H1 (cell line): ENCODE measurements at regions not wholly inside any gene's neighbourhood (a gene's known extent, or its start where the extent isn't known, plus 50 kb on each side); places are given as distances from the start of the nearest gene placed in this dataset.

Experiments
- CTCF ChIA-PET: fragments of 300-600 bp; sonication (Branson Sonifier 250); formaldehyde crosslinking; loops from one replicate; lab custom pipeline; 2021; ENCODE audit not compliant: partially characterized antibody; lab: Charles Lee
- POLR2A ChIA-PET: fragments of 300-600 bp; sonication (Branson Sonifier 250); formaldehyde crosslinking; loops from one replicate; lab custom pipeline; 2021; ENCODE audit warnings: inconsistent platforms; ENCODE audit not compliant: partially characterized antibody; lab: Charles Lee
- DNase-seq, 2 experiments: peaks; one replicate each; pipeline versions ENCODE4 v3.0.0 to v3.0.0-alpha.2; 2010 to 2022; ENCODE audit warnings: low spot score in 2 of 2, low read depth in 1 of 2, mixed read lengths in 1 of 2
- FAIRE-seq: peaks from 2 replicates; lab custom pipeline; 2011; peaks lifted over from hg19 to GRCh38; lab: Jason Lieb, UNC
- H2AFZ ChIP-seq: 2 replicates; pipeline ENCODE4 v1.8.1; 2012; ENCODE audit warnings: low read length, inconsistent platforms
- H2AK5ac ChIP-seq: 2 replicates; pipeline ENCODE4 v1.6.1; 2013; ENCODE audit warnings: low read depth, low read length
- H2BK120ac ChIP-seq: replicated peaks from 2 replicates; pipeline ENCODE3; 2013; ENCODE audit warnings: low read depth, low read length, inconsistent platforms
- H2BK12ac ChIP-seq: 2 replicates; pipeline ENCODE4 v1.6.1; 2013; ENCODE audit warnings: low read depth, low read length
- H2BK15ac ChIP-seq: 2 replicates; pipeline ENCODE4 v1.6.1; 2013; ENCODE audit warnings: low read length
- H2BK20ac ChIP-seq: 2 replicates; pipeline ENCODE4 v1.6.1; 2013; ENCODE audit warnings: low read length
- H2BK5ac ChIP-seq: 2 replicates; pipeline ENCODE4 v1.6.1; 2013; ENCODE audit warnings: low read depth, low read length
- H3K14ac ChIP-seq: 2 replicates; pipeline ENCODE4 v1.6.1; 2013; ENCODE audit warnings: inconsistent platforms; ENCODE audit not compliant: insufficient read length
- H3K18ac ChIP-seq: 2 replicates; pipeline ENCODE4 v1.6.1; 2013; ENCODE audit warnings: low read length; ENCODE audit errors: extremely low read depth
- H3K23ac ChIP-seq: 2 replicates; pipeline ENCODE4 v1.6.1; 2013; ENCODE audit warnings: inconsistent platforms; ENCODE audit not compliant: insufficient read length
- H3K23me2 ChIP-seq: 2 replicates; pipeline ENCODE4 v1.6.1; 2013; ENCODE audit warnings: low read depth, low read length
- H3K27ac ChIP-seq: 2 replicates; pipeline ENCODE4 v1.6.1; 2011; ENCODE audit warnings: low read depth, low read length, inconsistent platforms
- H3K27me3 ChIP-seq, 4 experiments: replicated peaks in 1 of 4; 1 replicate in 1 of 4; 2 replicates in 3 of 4; pipeline versions ENCODE4 v1.6.1 to v1.8.1; 2011 to 2013; ENCODE audit warnings: low read length in 3 of 4, mild to moderate bottlenecking in 3 of 4, inconsistent platforms in 2 of 4, mixed read lengths in 2 of 4, moderate library complexity in 1 of 4; ENCODE audit not compliant: control insufficient read depth in 3 of 4, insufficient read depth in 3 of 4; ENCODE audit errors: extremely low read depth in 1 of 4
- H3K36me3 ChIP-seq, 4 experiments: 2 replicates each; pipeline versions ENCODE4 v1.6.1 to v1.8.1; 2011 to 2013; ENCODE audit warnings: mild to moderate bottlenecking in 4 of 4, low read length in 3 of 4, moderate library complexity in 2 of 4, control low read depth in 1 of 4, inconsistent platforms in 1 of 4; ENCODE audit not compliant: insufficient read depth in 4 of 4, control insufficient read depth in 2 of 4
- H3K4ac ChIP-seq: replicated peaks from 2 replicates; pipeline ENCODE3; 2013; ENCODE audit warnings: low read length, low read depth, mixed read lengths, inconsistent platforms; ENCODE audit not compliant: insufficient read length
- H3K4me1 ChIP-seq, 4 experiments: replicated peaks in 1 of 4; 1 replicate in 1 of 4; 2 replicates in 3 of 4; pipeline versions ENCODE4 v1.6.1 to v1.8.1; 2011 to 2013; ENCODE audit warnings: low read length in 3 of 4, inconsistent platforms in 2 of 4, mixed read lengths in 1 of 4; ENCODE audit not compliant: insufficient read depth in 4 of 4, control insufficient read depth in 3 of 4
- H3K4me2 ChIP-seq, 2 experiments: 2 replicates each; pipeline versions ENCODE4 v1.6.1 to v1.8.1; 2011 to 2013; ENCODE audit warnings: low read depth in 2 of 2, low read length in 2 of 2, control low read depth in 1 of 2, inconsistent platforms in 1 of 2, mild to moderate bottlenecking in 1 of 2; ENCODE audit not compliant: insufficient read depth in 1 of 2
- H3K4me3 ChIP-seq, 4 experiments: fragments of 200-600, 300-600 bp in 1 of 4; sonication (generic), shearing (Covaris generic), sonication (Bioruptor Twin) in 1 of 4; 2 replicates each; pipeline versions ENCODE4 v1.5.1 to v1.8.1; 2011 to 2016; ENCODE audit warnings: low read length in 4 of 4, low read depth in 3 of 4, control low read depth in 2 of 4, inconsistent platforms in 2 of 4, mild to moderate bottlenecking in 2 of 4, mixed read lengths in 1 of 4, moderate library complexity in 1 of 4; ENCODE audit not compliant: insufficient read depth in 2 of 4; ENCODE audit errors: extremely low read depth in 1 of 4
- H3K56ac ChIP-seq: replicated peaks from 2 replicates; pipeline ENCODE3; 2013; ENCODE audit warnings: low read depth, mild to moderate bottlenecking, mixed read lengths, low read length, inconsistent platforms; ENCODE audit not compliant: insufficient read length
- H3K79me1 ChIP-seq: 2 replicates; pipeline ENCODE4 v1.6.1; 2013; ENCODE audit warnings: low read depth, low read length, control low read depth
- H3K79me2 ChIP-seq, 2 experiments: 2 replicates each; pipeline versions ENCODE4 v1.6.1 to v1.8.1; 2012 to 2013; ENCODE audit warnings: low read length in 2 of 2, mild to moderate bottlenecking in 2 of 2, inconsistent platforms in 1 of 2; ENCODE audit not compliant: insufficient read depth in 2 of 2, control insufficient read depth in 1 of 2
- H3K9ac ChIP-seq, 4 experiments: replicated peaks in 1 of 4; 1 replicate in 1 of 4; 2 replicates in 3 of 4; pipeline versions ENCODE4 v1.6.1 to v1.8.1; 2011 to 2013; ENCODE audit warnings: low read depth in 3 of 4, low read length in 3 of 4, control low read depth in 2 of 4, mild to moderate bottlenecking in 2 of 4, moderate library complexity in 2 of 4, inconsistent platforms in 1 of 4; ENCODE audit errors: extremely low read depth in 1 of 4
- H3K9me3 ChIP-seq, 2 experiments: 2 replicates each; pipeline versions ENCODE4 v1.6.1 to v1.8.1; 2012 to 2013; ENCODE audit warnings: mild to moderate bottlenecking in 2 of 2, moderate library complexity in 2 of 2, control low read depth in 1 of 2, inconsistent platforms in 1 of 2, low read depth in 1 of 2, low read length in 1 of 2, mixed read lengths in 1 of 2; ENCODE audit not compliant: insufficient read depth in 2 of 2
- H4K20me1 ChIP-seq, 2 experiments: replicated peaks in 1 of 2; 2 replicates each; pipeline versions ENCODE3 to v1.8.1; 2011 to 2013; ENCODE audit warnings: inconsistent platforms in 2 of 2, low read length in 2 of 2, mild to moderate bottlenecking in 1 of 2; ENCODE audit not compliant: insufficient read depth in 2 of 2, control insufficient read depth in 1 of 2
- H4K5ac ChIP-seq: 2 replicates; pipeline ENCODE4 v1.6.1; 2013; ENCODE audit warnings: low read length, low read depth, mixed read lengths, inconsistent platforms; ENCODE audit not compliant: insufficient read length
- H4K8ac ChIP-seq: 2 replicates; pipeline ENCODE4 v1.8.0; 2013; ENCODE audit warnings: mild to moderate bottlenecking, moderate library complexity, low read length, inconsistent platforms; ENCODE audit not compliant: insufficient read depth; ENCODE audit errors: extremely low read depth
- H4K91ac ChIP-seq: replicated peaks from 2 replicates; pipeline ENCODE3; 2013; ENCODE audit warnings: low read length, mixed read lengths, inconsistent platforms; ENCODE audit not compliant: insufficient read length
- CEBPB ChIP-seq: IDR thresholded peaks from 2 replicates; pipeline ENCODE4 v1.6.1; 2012; ENCODE audit warnings: low read depth, low read length
- CTBP2 ChIP-seq: IDR thresholded peaks from 2 replicates; pipeline ENCODE4 v1.7.0; 2011; ENCODE audit warnings: borderline replicate concordance, mild to moderate bottlenecking, moderate library complexity, mixed read lengths, low read length; ENCODE audit not compliant: insufficient read depth, insufficient read length
- EZH2 ChIP-seq: fragments of 200-600 bp; sonication (generic); IDR thresholded peaks from 2 replicates; pipeline ENCODE4 v1.7.1; 2012; ENCODE audit warnings: low read depth, mild to moderate bottlenecking, moderate library complexity, low read length, inconsistent platforms; ENCODE audit not compliant: severe bottlenecking
- GTF2F1 ChIP-seq: IDR thresholded peaks from 2 replicates; pipeline ENCODE4 v1.6.1; 2012; ENCODE audit warnings: low read depth, low read length, improper control_type of control experiment, borderline replicate concordance
- JUND ChIP-seq: IDR thresholded peaks from 2 replicates; pipeline ENCODE4 v1.6.1; 2011; ENCODE audit warnings: mild to moderate bottlenecking, improper control_type of control experiment, low read length
- NANOG ChIP-seq: IDR thresholded peaks from 2 replicates; pipeline ENCODE4 v1.6.1; 2011; ENCODE audit warnings: low read length, low read depth, mild to moderate bottlenecking, inconsistent platforms; ENCODE audit not compliant: insufficient read depth, poor library complexity, severe bottlenecking
- PHF8 ChIP-seq: fragments of 200-600 bp; sonication (generic); conservative IDR thresholded peaks from 2 replicates; pipeline ENCODE4 v1.7.1; 2012; ENCODE audit warnings: low read depth, mild to moderate bottlenecking, inconsistent platforms, low read length, moderate library complexity
- POLR2A ChIP-seq, 2 experiments: IDR thresholded peaks; 1 replicate in 1 of 2; 2 replicates in 1 of 2; pipeline ENCODE4 v1.6.1; 2011; ENCODE audit warnings: low read depth in 2 of 2, low read length in 2 of 2, mild to moderate bottlenecking in 2 of 2; ENCODE audit errors: control extremely low read depth in 1 of 2
- SIN3A ChIP-seq, 2 experiments: IDR thresholded peaks in 1 of 2; conservative IDR thresholded peaks in 1 of 2; 2 replicates each; pipeline ENCODE4 v1.6.1; 2011 to 2012; ENCODE audit warnings: low read length in 2 of 2, improper control_type of control experiment in 1 of 2, low read depth in 1 of 2, mild to moderate bottlenecking in 1 of 2
- WGBS, 2 experiments: shearing (Covaris generic) in 1 of 2; methylation state at CpG; one replicate each; pipeline versions ENCODE4 v1.1.6 to v1.1.7; 2013 to 2015; ENCODE audit warnings: low lambda C conversion rate in 2 of 2, mixed read lengths in 2 of 2, inconsistent platforms in 1 of 2, low coverage in 1 of 2, missing lambda C conversion rate in 1 of 2; ENCODE audit not compliant: insufficient replicate concordance in 2 of 2, insufficient coverage in 1 of 2, insufficient read length in 1 of 2; ENCODE audit errors: extremely low coverage in 1 of 2, missing lambda C conversion rate in 1 of 2; 5-methylcytosine and 5-hydroxymethylcytosine counted together

DNA sequence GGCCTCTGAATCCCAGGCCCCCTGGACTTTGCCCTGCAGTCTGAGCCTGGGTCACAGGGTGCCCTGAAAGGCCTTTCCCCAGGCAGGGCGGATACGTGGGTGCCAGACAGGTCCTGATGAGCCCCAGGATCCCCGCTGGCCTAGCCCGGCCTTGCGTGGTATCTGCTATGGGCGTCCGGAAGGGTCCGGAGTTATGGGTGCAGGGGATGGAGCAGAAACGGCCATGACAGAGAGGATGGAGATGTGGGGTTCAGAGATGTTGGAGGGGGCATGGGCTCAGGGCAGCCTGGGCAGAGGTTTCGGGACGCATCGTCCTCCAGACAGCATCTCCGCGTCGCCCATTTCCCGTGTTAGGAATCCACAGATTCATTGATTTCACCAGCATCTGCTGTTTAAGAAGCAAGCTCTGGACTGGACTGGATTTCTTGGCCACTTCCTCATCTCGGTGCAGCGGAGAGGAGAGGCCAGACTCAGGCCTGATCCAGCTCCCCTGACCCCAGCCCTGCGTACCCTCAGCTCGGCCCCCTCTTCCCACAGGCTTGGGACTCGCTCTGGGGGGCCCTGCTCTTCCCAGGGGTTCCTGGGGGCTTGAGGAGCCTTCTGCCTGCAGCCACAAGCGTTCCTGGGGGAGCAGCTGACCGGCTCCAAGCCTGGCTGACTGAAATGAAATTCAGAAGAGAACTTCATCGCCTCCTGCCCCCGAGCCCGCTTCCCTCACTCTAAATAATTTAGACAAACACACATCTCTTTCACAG lies 86.9 kb upstream of the ADRA2C start:
- FAIRE-seq (no peak), DNase-seq (no peak)
- POLR2A ChIA-PET, result interaction anchor here (1.1 kb wide), 1 partner anchor 21 kb away, joined by 3 read pairs; no protein-coding TSS in a partner anchor
- no peak overlapping the region for H3K56ac ChIP-seq
- no peak overlapping the region for H2BK20ac ChIP-seq
- WGBS, 2 experiments, result 92% methylated on average over 26 of the region's 26 CpGs; no CpG with 5 or more reads in 1 of the 2 experiments
- H4K20me1 ChIP-seq, result no peaks in the 10 kb centered on the region
- H3K4ac ChIP-seq, result no peak overlapping the region
- no peak for TF ChIP-seq GTF2F1
- no peak for TF ChIP-seq CTBP2
- TF ChIP-seq NANOG, result no peak
- no peak for TF ChIP-seq JUND
- TF ChIP-seq SIN3A (conservative IDR thresholded peaks at IDR 0.05 in 1 of 2, IDR thresholded peaks at IDR 0.05 in 1 of 2; ENCODE audit: low read depth in 1 of 2, low read length in 2 of 2), result no peak
- TF ChIP-seq EZH2, result no peak
- TF ChIP-seq PHF8, result no peak
- TF ChIP-seq CEBPB, result no peak
- TF ChIP-seq POLR2A (IDR thresholded peaks at IDR 0.05; ENCODE audit: control extremely low read depth in 1 of 2, low read depth in 2 of 2, low read length in 2 of 2), result no peak
- H3K23me2 ChIP-seq, result peaks cover 9% of the 10 kb centered on the region; the same call in 1 of the 2 replicates
- no peak overlapping the region for H2AK5ac ChIP-seq
- no peak overlapping the region for H3K14ac ChIP-seq
- H2BK12ac ChIP-seq, result no peak overlapping the region
- H2AFZ ChIP-seq, result no peak overlapping the region
- H2BK15ac ChIP-seq, result no peak overlapping the region
- H4K5ac ChIP-seq, result no peak overlapping the region
- no peak overlapping the region for H4K91ac ChIP-seq
- no peaks in the 10 kb centered on the region for H3K79me1 ChIP-seq
- H3K27ac ChIP-seq, result no peak overlapping the region
- peaks cover 0 to 6% (median 0%) of the 10 kb centered on the region in 4 experiments; a peak in 3 of 7 replicates for H3K4me1 ChIP-seq
- H2BK120ac ChIP-seq, result no peak overlapping the region
- CTCF ChIA-PET, result interaction anchor here (0.6 to 2.2 kb wide), 7 partner anchors 12 to 275 kb away, joined by 3 to 9 read pairs (median 3); no protein-coding TSS in a partner anchor
- no peaks in the 10 kb centered on the region for H3K9me3 ChIP-seq
- no peak overlapping the region for H3K4me2 ChIP-seq
- H3K36me3 ChIP-seq, result no peaks in the 10 kb centered on the region
- no peak overlapping the region for H3K4me3 ChIP-seq
- H2BK5ac ChIP-seq, result no peak overlapping the region
- no peak overlapping the region for H3K9ac ChIP-seq
- H4K8ac ChIP-seq, result no peak overlapping the region; the same call in none of the 2 replicates
- H3K18ac ChIP-seq, result no peak overlapping the region
- H3K23ac ChIP-seq, result no peak overlapping the region
- no peaks in the 10 kb centered on the region; a peak in 1 of 7 replicates for H3K27me3 ChIP-seq
- no peaks in the 10 kb centered on the region for H3K79me2 ChIP-seq
